K562 (cell line): ENCODE measurements at regions not wholly inside any gene's neighbourhood (a gene's known extent, or its start where the extent isn't known, plus 50 kb on each side); places are given as distances from the start of the nearest gene placed in this dataset.
A peak's percentile ranks its signal among the peaks of the same experiment; 100 is the strongest.
"Not testable (repeated sequence)": the region's sequence is repeated elsewhere in the genome, so short reads cannot be mapped to it uniquely, and the experiment has no call there.

Experiments
- ATAC-seq: fragments of 200-7000 bp; cut with Tn5 transposase; 3 replicates; pipeline ENCODE4 v1.9.1; 2020; ENCODE audit warnings: moderate library complexity
- BruUV-seq: library from RNA; stranded (reverse); fragments of 400-500 nt; replicated peaks from 2 replicates; lab custom pipeline; 2021; lab: Mats Ljungman, UMichigan
- CTCF ChIA-PET: fragments of 300-600 bp; formaldehyde crosslinking; extraction: SDS; loops from one replicate; lab custom pipeline; 2021; ENCODE audit warnings: low intra/inter-chr PET ratio; lab: Yijun Ruan, JAX
- POLR2A ChIA-PET: fragments of 300-600, 350-650 bp; sonication (Branson Sonifier 250); formaldehyde crosslinking; extraction: SDS; loops from one replicate; lab custom pipeline; 2021; ENCODE audit warnings: antibody characterized with exemption, inconsistent platforms; lab: Yijun Ruan, JAX
- DNase-seq, 4 experiments: peaks; one replicate each; pipeline versions ENCODE4 v3.0.0 to v3.0.0-alpha.2; 2011 to 2018; ENCODE audit warnings: low spot score in 3 of 4, mixed read lengths in 3 of 4; ENCODE audit errors: extremely low read depth in 1 of 4
- FAIRE-seq: peaks from 2 replicates; lab custom pipeline; 2011; peaks lifted over from hg19 to GRCh38; lab: Jason Lieb, UNC
- H2AFZ ChIP-seq: 2 replicates; pipeline ENCODE4 v1.6.0; 2011; ENCODE audit warnings: low read depth, low read length, control low read depth, inconsistent platforms
- H3K27ac ChIP-seq: fragments of 200-600 bp; 3 replicates; pipeline ENCODE4 v1.8.0; 2011; ENCODE audit warnings: low read depth, mild to moderate bottlenecking, control low read depth, inconsistent platforms, low read length, moderate library complexity, mixed read lengths; ENCODE audit errors: extremely low read depth
- H3K27me3 ChIP-seq, 2 experiments: fragments of 300-600 bp in 1 of 2; 2 replicates in 1 of 2; 3 replicates in 1 of 2; pipeline versions ENCODE4 v1.6.0 to v1.8.0; 2011; ENCODE audit warnings: inconsistent platforms in 2 of 2, low read length in 2 of 2, mild to moderate bottlenecking in 1 of 2, mixed read lengths in 1 of 2, moderate library complexity in 1 of 2; ENCODE audit not compliant: control insufficient read depth in 2 of 2, insufficient read depth in 2 of 2
- H3K36me3 ChIP-seq: fragments of 300-600 bp; 3 replicates; pipeline ENCODE4 v1.8.0; 2011; ENCODE audit warnings: mild to moderate bottlenecking, low read length, inconsistent platforms; ENCODE audit not compliant: control insufficient read depth, insufficient read depth
- H3K4me1 ChIP-seq, 2 experiments: fragments of 200-600 bp in 1 of 2; replicated peaks in 1 of 2; 2 replicates in 1 of 2; 3 replicates in 1 of 2; pipeline versions ENCODE4 v1.5.1 to v1.8.0; 2011; ENCODE audit warnings: inconsistent platforms in 2 of 2, low read length in 2 of 2, mild to moderate bottlenecking in 1 of 2, mixed read lengths in 1 of 2, moderate library complexity in 1 of 2; ENCODE audit not compliant: control insufficient read depth in 2 of 2, insufficient read depth in 2 of 2
- H3K4me2 ChIP-seq: 2 replicates; pipeline ENCODE4 v1.6.1; 2011; ENCODE audit warnings: low read length, control low read depth, inconsistent platforms, mixed read lengths; ENCODE audit not compliant: insufficient read depth
- H3K4me3 ChIP-seq: fragments of 200-600 bp; sonication (generic), shearing (Covaris generic); 2 replicates; pipeline ENCODE4 v1.5.1; 2016; ENCODE audit warnings: control low read depth, inconsistent platforms
- H3K79me2 ChIP-seq: fragments of 200-600 bp; 3 replicates; pipeline ENCODE4 v1.8.0; 2011; ENCODE audit warnings: low read length, inconsistent platforms; ENCODE audit not compliant: control insufficient read depth, insufficient read depth
- H3K9ac ChIP-seq, 2 experiments: 2 replicates each; pipeline versions ENCODE4 v1.6.0 to v1.6.1; 2011; ENCODE audit warnings: low read depth in 2 of 2, low read length in 2 of 2, control low read depth in 1 of 2, inconsistent platforms in 1 of 2, mild to moderate bottlenecking in 1 of 2, mixed read lengths in 1 of 2; ENCODE audit not compliant: insufficient read depth in 1 of 2
- H3K9me1 ChIP-seq: one replicate; pipeline ENCODE4 v1.6.0; 2011; ENCODE audit warnings: inconsistent platforms, mild to moderate bottlenecking, low read length, moderate library complexity; ENCODE audit not compliant: control insufficient read depth, insufficient read depth
- H3K9me3 ChIP-seq: replicated peaks from 2 replicates; pipeline ENCODE4 v1.5.1; 2011; ENCODE audit warnings: low read depth, low read length, inconsistent platforms; ENCODE audit not compliant: control insufficient read depth, insufficient read depth
- H4K20me1 ChIP-seq: replicated peaks from 2 replicates; pipeline ENCODE4 v1.6.1; 2011; ENCODE audit warnings: low read length, inconsistent platforms, mixed read lengths; ENCODE audit not compliant: control insufficient read depth, insufficient read depth
- ATF7 ChIP-seq: fragments of 450-650 bp; IDR thresholded peaks from 2 replicates; pipeline ENCODE4 v1.7.1; 2014; ENCODE audit warnings: mild to moderate bottlenecking, moderate library complexity
- CREB1 ChIP-seq, 2 experiments: sonication (generic) in 1 of 2; formaldehyde crosslinking in 1 of 2; IDR thresholded peaks; 2 replicates each; pipeline versions ENCODE4 v1.6.1 to v1.8.0; 2012 to 2022; ENCODE audit warnings: inconsistent platforms in 1 of 2, mild to moderate bottlenecking in 1 of 2, missing genetic modification reagents in 1 of 2, moderate library complexity in 1 of 2
- CTCF ChIP-seq, 3 experiments: IDR thresholded peaks in 2 of 3; conservative IDR thresholded peaks in 1 of 3; 2 replicates each; pipeline ENCODE4 v1.5.1; 2011 to 2012; ENCODE audit warnings: low read length in 3 of 3, mild to moderate bottlenecking in 3 of 3, control low read depth in 2 of 3, improper control_type of control experiment in 1 of 3, inconsistent platforms in 1 of 3, low read depth in 1 of 3, mixed read lengths in 1 of 3, moderate library complexity in 1 of 3; ENCODE audit not compliant: insufficient read depth in 2 of 3
- GABPB1 ChIP-seq: sonication (generic); formaldehyde crosslinking; IDR thresholded peaks from 2 replicates; pipeline ENCODE4 v1.8.0; 2022; ENCODE audit warnings: mild to moderate bottlenecking, missing genetic modification reagents
- HDAC1 ChIP-seq, 2 experiments: fragments of 450-650 bp; IDR thresholded peaks; 2 replicates each; pipeline ENCODE4 v1.6.1; 2016 to 2017; ENCODE audit warnings: inconsistent platforms in 1 of 2, mild to moderate bottlenecking in 1 of 2, moderate library complexity in 1 of 2
- NR2C1 ChIP-seq, 2 experiments: fragments of 450-650 bp; IDR thresholded peaks; 2 replicates each; pipeline ENCODE4 v1.6.1; 2017; ENCODE audit warnings: mild to moderate bottlenecking in 2 of 2, antibody characterized with exemption in 1 of 2, inconsistent platforms in 1 of 2, missing compliant biosample characterization in 1 of 2, missing genetic modification characterization in 1 of 2
- POLR2G ChIP-seq: fragments of 200-400 bp; formaldehyde crosslinking; IDR thresholded peaks from 2 replicates; pipeline ENCODE4 v1.6.1; 2017; ENCODE audit warnings: low read depth, mild to moderate bottlenecking, antibody characterized with exemption, low read length, moderate library complexity
- RBFOX2 ChIP-seq: fragments of 200-400 bp; formaldehyde crosslinking; IDR thresholded peaks from 2 replicates; pipeline ENCODE4 v1.6.1; 2017; ENCODE audit warnings: low read depth, mild to moderate bottlenecking, low read length, moderate library complexity
- ZFX ChIP-seq: sonication (generic); formaldehyde crosslinking; IDR thresholded peaks from 2 replicates; pipeline ENCODE4 v1.8.0; 2022; ENCODE audit warnings: mild to moderate bottlenecking, missing genetic modification reagents, moderate library complexity
- ZZZ3 ChIP-seq: fragments of 450-650 bp; IDR thresholded peaks from 2 replicates; pipeline ENCODE4 v1.6.1; 2016; ENCODE audit warnings: antibody characterized with exemption, mild to moderate bottlenecking, moderate library complexity
- WGBS: fragments of 100-300 bp; shearing (Covaris generic); methylation state at CpG from one replicate; pipeline ENCODE4 v1.1.6; 2016; ENCODE audit warnings: low coverage, mixed read lengths; ENCODE audit not compliant: insufficient coverage; ENCODE audit errors: missing lambda C conversion rate; 5-methylcytosine and 5-hydroxymethylcytosine counted together
- in situ Hi-C: fragments of 300-500 bp; cut with MboI; formaldehyde crosslinking; loops from 4 replicates; pipeline ENCODE4 v1.15.0; 2018; ENCODE audit warnings: inconsistent platforms, mixed read lengths
- intact Hi-C: fragments of 100-400 bp; cut with micrococcal nuclease; formaldehyde crosslinking; loops from 2 replicates; pipeline ENCODE4 v1.14.2; 2022

- FAIRE-seq, H2AFZ ChIP-seq, intact Hi-C loops, in situ Hi-C loops, POLR2A ChIA-PET, H3K9me1 ChIP-seq, ATAC-seq, H3K27me3 ChIP-seq, CTCF ChIA-PET, H4K20me1 ChIP-seq, H3K9me3 ChIP-seq, DNase-seq, H3K36me3 ChIP-seq: not testable (repeated sequence)
- TSS peak; percentile 80 for BruUV-seq
- H3K27ac ChIP-seq, result peak overlapping the region; percentile 75; the same call in 2 of the 3 replicates
- H3K4me3 ChIP-seq, result peak overlapping the region; percentile 40
- peak; percentile 67 for TF ChIP-seq ZFX (CRISPR knock-in tag)
- peak; percentile 35; the same call in 1 of the 2 replicates for TF ChIP-seq POLR2G
- TF ChIP-seq RBFOX2, result peak; percentile 53; the same call in 1 of the 2 replicates
- peaks cover 0 to 30% of the 10 kb centered on the region in 2 experiments; a peak in 2 of 5 replicates for H3K4me1 ChIP-seq
- peak overlapping the region; percentile 62; the same call in 1 of the 2 replicates for H3K4me2 ChIP-seq
- H3K79me2 ChIP-seq, result peaks cover 13% of the 10 kb centered on the region
- WGBS, result 0% methylated on average over 5 of the region's 19 CpGs
- peak overlapping the region; percentile 74 to 91 for H3K9ac ChIP-seq
These were observed 90.6 kb upstream of the PRDM7 start for GRCh38 chr16:90167734-90168133.

- POLR2A ChIA-PET; FAIRE-seq; TF ChIP-seq CREB1, NR2C1 (IDR thresholded peaks at IDR 0.05): not testable (repeated sequence)
- BruUV-seq, result TSS peak; percentile 75
- TF ChIP-seq ATF7 (peak; percentile 51; the same call in 1 of the 2 replicates), HDAC1 (IDR thresholded peaks at IDR 0.05) (peak in 1 of 2 experiments; percentile 27; a peak in 1 of 4 replicates), CTCF (IDR thresholded peaks at IDR 0.05 in 2 of 3, conservative IDR thresholded peaks at IDR 0.05 in 1 of 3; ENCODE audit: insufficient read depth in 2 of 3, low read depth in 1 of 3, low read length in 3 of 3) (peak; percentile 13 to 49 (median 14); a peak in 3 of 6 replicates), CREB1 (CRISPR knock-in tag; IDR thresholded peaks at IDR 0.05) (peak; percentile 31; the same call in 1 of the 2 replicates), ZZZ3 (peak; percentile 57), NR2C1 (tag; IDR thresholded peaks at IDR 0.05) (peak; percentile 15; the same call in 1 of the 2 replicates), GABPB1 (CRISPR knock-in tag) (peak; percentile 30; the same call in 1 of the 2 replicates)
These were observed 89.8 kb upstream of the PRDM7 start for GRCh38 chr16:90166679-90167556.

More at GRCh38 chr16:90166679-90167556, 89.8 kb upstream of the PRDM7 start:
- H3K9me3 ChIP-seq, in situ Hi-C loops, H4K20me1 ChIP-seq, H2AFZ ChIP-seq, H3K27me3 ChIP-seq, ATAC-seq, intact Hi-C loops, CTCF ChIA-PET, H3K36me3 ChIP-seq, H3K9me1 ChIP-seq: not testable (repeated sequence)
- peak overlapping the region; percentile 75 for H3K27ac ChIP-seq
- WGBS, result 0% methylated on average over 1 of the region's 12 CpGs
- peak overlapping the region; percentile 70 for H3K4me2 ChIP-seq
- DNase-seq, result peak in 1 of 4 experiments; percentile 67
- H3K4me3 ChIP-seq, result peak overlapping the region; percentile 40
- peaks cover 0 to 30% of the 10 kb centered on the region in 2 experiments; a peak in 2 of 5 replicates for H3K4me1 ChIP-seq
- H3K9ac ChIP-seq, result peak overlapping the region; percentile 74 to 91
- H3K79me2 ChIP-seq, result peaks cover 13% of the 10 kb centered on the region
